GM12873 (cell line): ENCODE measurements at regions not wholly inside any gene's neighbourhood (a gene's known extent, or its start where the extent isn't known, plus 50 kb on each side); places are given as distances from the start of the nearest gene placed in this dataset.

Source experiments
- CTCF ChIP-seq: IDR thresholded peaks from 2 replicates; pipeline ENCODE4 v1.5.1; 2012; ENCODE audit warnings: low read depth, mild to moderate bottlenecking, moderate library complexity, low read length, control low read depth; ENCODE audit not compliant: insufficient read depth; ENCODE audit errors: missing control alignments

GRCh38 chr11:23212807-23213206, 352.5 kb upstream of the CCDC179 start:
- TF ChIP-seq CTCF, result no peak

GRCh38 chr11:23217072-23217471, 356.8 kb upstream of the CCDC179 start:
- no peak for TF ChIP-seq CTCF

DNA sequence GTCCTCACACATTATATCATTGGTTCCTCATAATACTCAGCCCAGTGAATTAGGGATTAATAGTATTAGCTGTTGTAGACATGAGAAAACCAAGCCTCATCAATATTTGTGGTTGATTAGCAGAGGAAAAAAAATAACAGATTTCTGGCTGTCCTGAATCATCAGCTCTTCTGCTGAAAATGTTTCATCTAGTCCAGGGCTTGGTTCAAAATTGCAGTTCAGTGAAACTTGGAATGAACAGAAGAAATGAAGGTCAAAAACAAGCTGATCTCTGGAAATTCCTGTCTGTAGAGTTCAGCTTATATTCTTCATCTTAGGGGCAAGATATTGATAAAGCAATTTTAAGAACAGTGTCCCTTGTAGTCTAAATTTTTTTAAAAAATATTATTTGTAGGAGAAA, 361.1 kb upstream of the CCDC179 start:
- no peak for TF ChIP-seq CTCF

- no peak for TF ChIP-seq CTCF
These were observed 366.2 kb upstream of the CCDC179 start for GRCh38 chr11:23226331-23227077.

GRCh38 chr11:23227078-23227445, 366.8 kb upstream of the CCDC179 start:
- TF ChIP-seq CTCF, result no peak

DNA sequence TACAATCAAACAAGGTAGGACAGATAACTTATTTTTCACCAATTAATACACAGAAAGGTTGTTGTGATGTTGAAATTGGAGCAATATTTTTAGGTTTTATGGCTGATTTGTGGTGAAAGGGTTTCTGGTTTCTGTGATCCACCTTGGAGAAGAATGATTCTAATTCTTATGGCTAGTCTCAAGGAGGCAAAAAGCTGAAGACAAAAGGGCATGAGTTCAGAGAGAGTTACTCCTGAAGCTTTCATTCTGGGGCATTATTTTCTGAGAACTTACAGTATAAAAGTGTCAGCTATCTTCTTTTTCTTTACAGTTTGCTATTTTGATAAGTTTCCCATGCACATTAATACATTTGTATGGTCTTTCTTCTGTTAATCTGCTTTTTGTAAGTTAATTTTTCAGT, 372.4 kb upstream of the CCDC179 start:
- TF ChIP-seq CTCF, result no peak

GRCh38 chr11:23233075-23233474, 372.8 kb upstream of the CCDC179 start:
- TF ChIP-seq CTCF, result no peak
